SK-N-SH treated with all-trans-retinoic acid at 6 μM for 48 hours (cell line): ENCODE measurements at regions not wholly inside any gene's neighbourhood (a gene's known extent, or its start where the extent isn't known, plus 50 kb on each side); places are given as distances from the start of the nearest gene placed in this dataset.

Experiments
- ATAC-seq: fragments of 200-7000 bp; cut with Tn5 transposase; 3 replicates; pipeline ENCODE4 v1.9.1; 2020; ENCODE audit warnings: mild to moderate bottlenecking, moderate library complexity
- CREB5 ChIP-seq: fragments of 250-450 bp; sonication (Bioruptor Pico); IDR thresholded peaks from 2 replicates; pipeline ENCODE4 v1.5.1; 2020; ENCODE audit warnings: low read depth, mild to moderate bottlenecking, moderate library complexity
- CSDC2 ChIP-seq: fragments of 250-450 bp; sonication (Bioruptor Pico); IDR thresholded peaks from 2 replicates; pipeline ENCODE4 v1.5.0; 2020; ENCODE audit warnings: mild to moderate bottlenecking, moderate library complexity
- CSRNP3 ChIP-seq: fragments of 250-450 bp; sonication (Bioruptor Pico); IDR thresholded peaks from 2 replicates; pipeline ENCODE4 v1.5.1; 2021; ENCODE audit warnings: mild to moderate bottlenecking, moderate library complexity
- ESRRG ChIP-seq: fragments of 250-450 bp; sonication (Bioruptor Pico); IDR thresholded peaks from 2 replicates; pipeline ENCODE4 v1.6.1; 2021; ENCODE audit warnings: mild to moderate bottlenecking
- GLIS3 ChIP-seq: fragments of 250-450 bp; sonication (Bioruptor Pico); IDR thresholded peaks from 2 replicates; pipeline ENCODE4 v1.5.0; 2020; ENCODE audit warnings: mild to moderate bottlenecking, moderate library complexity
- ISL1 ChIP-seq: fragments of 250-450 bp; sonication (Bioruptor Pico); IDR thresholded peaks from 2 replicates; pipeline ENCODE4 v2.1.2; 2022; ENCODE audit warnings: mild to moderate bottlenecking, moderate library complexity
- OSR1 ChIP-seq: fragments of 250-450 bp; sonication (Bioruptor Pico); IDR thresholded peaks from 2 replicates; pipeline ENCODE4 v1.8.0; 2022; ENCODE audit warnings: moderate library complexity, mild to moderate bottlenecking, inconsistent platforms
- PATZ1 ChIP-seq: fragments of 250-450 bp; sonication (Bioruptor Pico); IDR thresholded peaks from 2 replicates; pipeline ENCODE4 v1.8.0; 2020; ENCODE audit warnings: mild to moderate bottlenecking, moderate library complexity, borderline replicate concordance
- PPARA ChIP-seq: fragments of 250-450 bp; sonication (Bioruptor Pico); IDR thresholded peaks from 2 replicates; pipeline ENCODE4 v1.5.0; 2020; ENCODE audit warnings: mild to moderate bottlenecking, borderline replicate concordance
- SNAI2 ChIP-seq: fragments of 250-450 bp; sonication (Bioruptor Pico); IDR thresholded peaks from 2 replicates; pipeline ENCODE4 v1.5.0; 2020; ENCODE audit warnings: mild to moderate bottlenecking, moderate library complexity
- TCF4 ChIP-seq: fragments of 250-450 bp; sonication (Bioruptor Pico); IDR thresholded peaks from 2 replicates; pipeline ENCODE4 v1.8.0; 2021; ENCODE audit warnings: mild to moderate bottlenecking, moderate library complexity, borderline replicate concordance
- TOX ChIP-seq: fragments of 250-450 bp; sonication (Bioruptor Pico); IDR thresholded peaks from 2 replicates; pipeline ENCODE4 v1.8.0; 2021; ENCODE audit warnings: mild to moderate bottlenecking, moderate library complexity, borderline replicate concordance
- TSHZ2 ChIP-seq: fragments of 250-450 bp; sonication (Bioruptor Pico); IDR thresholded peaks from 2 replicates; pipeline ENCODE4 v1.5.0; 2020; ENCODE audit warnings: mild to moderate bottlenecking, moderate library complexity
- ZC3H10 ChIP-seq: fragments of 250-450 bp; sonication (Bioruptor Pico); IDR thresholded peaks from 2 replicates; pipeline ENCODE4 v1.5.1; 2021; ENCODE audit warnings: mild to moderate bottlenecking, moderate library complexity
- ZFP3 ChIP-seq: fragments of 250-450 bp; sonication (Bioruptor Pico); IDR thresholded peaks from 2 replicates; pipeline ENCODE4 v1.5.0; 2020; ENCODE audit warnings: mild to moderate bottlenecking, moderate library complexity
- ZFP30 ChIP-seq: fragments of 450-650 bp; formaldehyde crosslinking; IDR thresholded peaks from 2 replicates; pipeline ENCODE4 v1.5.0; 2022; ENCODE audit warnings: mild to moderate bottlenecking, moderate library complexity
- ZNF565 ChIP-seq: fragments of 450-650 bp; formaldehyde crosslinking; conservative IDR thresholded peaks from 2 replicates; pipeline ENCODE4 v1.5.0; 2020; ENCODE audit warnings: low read depth, mild to moderate bottlenecking, moderate library complexity
- ZNF70 ChIP-seq: fragments of 450-650 bp; formaldehyde crosslinking; IDR thresholded peaks from 2 replicates; pipeline ENCODE4 v1.5.0; 2020; ENCODE audit warnings: mild to moderate bottlenecking, moderate library complexity

- TF ChIP-seq TSHZ2: no peak
- TF ChIP-seq ZNF70 (CRISPR knock-in tag): no peak
- no peak for TF ChIP-seq CSRNP3 (CRISPR knock-in tag)
These were observed 144.7 kb downstream of the PLCE1 start (continued) for GRCh38 chr10:94138391-94138790.

GRCh38 chr10:94143261-94143660 is 149.5 kb downstream of the PLCE1 start:
- TF ChIP-seq CSDC2 (CRISPR knock-in tag): no peak
- no peak for ATAC-seq

GRCh38 chr10:94146313-94146712 is 152.6 kb downstream of the PLCE1 start:
- ATAC-seq: no peak
- no peak for TF ChIP-seq PATZ1 (CRISPR knock-in tag)
- TF ChIP-seq ESRRG: no peak
- TF ChIP-seq OSR1: no peak
- no peak for TF ChIP-seq ZFP30 (CRISPR knock-in tag)
- TF ChIP-seq CSRNP3 (CRISPR knock-in tag): no peak
- no peak for TF ChIP-seq ZC3H10 (CRISPR knock-in tag)
- TF ChIP-seq TOX (CRISPR knock-in tag): no peak
- no peak for TF ChIP-seq PPARA (CRISPR knock-in tag)
- TF ChIP-seq CREB5 (CRISPR knock-in tag): no peak
- no peak for TF ChIP-seq SNAI2 (CRISPR knock-in tag)
- no peak for TF ChIP-seq GLIS3 (CRISPR knock-in tag)
- TF ChIP-seq ZNF565 (CRISPR knock-in tag): no peak
- no peak for TF ChIP-seq TCF4
- no peak for TF ChIP-seq ISL1 (CRISPR knock-in tag)

GRCh38 chr10:94146746-94147145 is 153.0 kb downstream of the PLCE1 start:
- ATAC-seq: no peak
- no peak for TF ChIP-seq CREB5 (CRISPR knock-in tag)
- no peak for TF ChIP-seq ZFP3
- no peak for TF ChIP-seq CSRNP3 (CRISPR knock-in tag)
